ENCODE measurements at regions not wholly inside any gene's neighbourhood (a gene's known extent, or its start where the extent isn't known, plus 50 kb on each side); places are given as distances from the start of the nearest gene placed in this dataset.
"Not testable (repeated sequence)": the region's sequence is repeated elsewhere in the genome, so short reads cannot be mapped to it uniquely, and the experiment has no call there.

DNA sequence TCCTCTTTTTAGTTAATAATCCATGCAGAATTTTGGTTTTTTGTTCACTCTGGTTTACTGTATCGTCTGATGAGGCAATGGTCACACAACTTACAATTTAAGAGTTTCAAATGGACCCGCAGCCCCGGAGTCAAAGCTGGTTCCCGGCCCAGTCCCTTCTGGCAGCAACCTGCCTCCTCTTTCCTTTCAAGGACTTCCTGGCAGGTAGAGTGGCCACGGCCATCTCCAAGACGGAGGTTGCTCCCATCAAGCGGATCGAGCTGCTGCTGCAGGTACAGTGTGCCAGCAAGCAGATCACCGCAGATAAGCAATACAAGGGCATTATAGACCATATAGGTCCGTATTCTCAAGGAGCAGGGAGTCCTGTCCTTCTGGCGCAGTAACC is 218.2 kb downstream of the GJA1 start:
- Mint-ChIP-seq H3K4me3 (no peak overlapping the region), H3K4me1 (ENCODE audit: low read depth) (peaks cover 38% of the 10 kb centered on the region), H3K27me3 (no peaks in the 10 kb centered on the region), H3K9me3 (no peaks in the 10 kb centered on the region), H3K27ac (no peak overlapping the region), H3K36me3 (ENCODE audit: low read depth) (no peaks in the 10 kb centered on the region)
- no peak for DNase-seq

DNA sequence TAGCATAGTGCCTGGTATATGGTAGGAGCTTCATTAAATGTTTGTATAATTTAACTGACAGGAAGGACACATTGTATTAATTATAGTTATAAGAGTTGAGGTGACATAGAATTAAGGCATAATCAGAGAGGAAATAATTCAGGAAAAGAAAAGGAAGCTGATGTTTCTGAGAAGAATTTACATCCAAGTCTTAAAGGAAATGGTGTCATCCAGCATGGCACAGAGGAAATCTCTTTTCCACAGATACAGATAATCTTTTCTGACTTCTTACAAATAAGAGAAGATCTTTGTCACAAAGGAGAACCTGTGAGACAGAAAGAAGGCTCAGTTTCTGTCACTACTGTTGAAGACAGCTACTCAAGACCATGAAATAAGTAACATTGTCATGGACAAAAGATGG is 222.5 kb downstream of the GJA1 start:
- no peaks in the 10 kb centered on the region for H3K9me3 Mint-ChIP-seq
- DNase-seq = no peak
- no peaks in the 10 kb centered on the region for H3K36me3 Mint-ChIP-seq (ENCODE audit: low read depth)
- no peaks in the 10 kb centered on the region for H3K27me3 Mint-ChIP-seq
- no peak overlapping the region for H3K4me3 Mint-ChIP-seq
- H3K27ac Mint-ChIP-seq = no peak overlapping the region
- peaks cover 8% of the 10 kb centered on the region for H3K4me1 Mint-ChIP-seq (ENCODE audit: low read depth)

DNA sequence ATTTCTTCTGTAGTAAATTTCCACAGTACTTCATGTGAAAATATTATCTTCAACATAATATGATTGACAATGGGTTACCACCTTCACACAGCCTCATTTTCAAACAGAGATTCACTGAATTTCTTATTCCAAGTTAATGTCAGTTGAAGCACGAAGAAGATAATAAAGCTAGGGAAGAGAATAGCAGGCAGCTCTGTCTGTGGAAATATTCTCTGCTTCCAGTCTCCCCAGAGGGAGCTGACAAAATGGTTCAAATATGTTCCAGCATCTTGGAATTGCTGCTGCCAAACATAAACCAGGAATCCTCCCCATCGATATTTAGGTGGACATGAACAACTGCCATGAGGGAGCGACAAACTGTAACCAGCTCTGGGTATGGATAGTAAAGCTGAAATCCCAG is 224.8 kb downstream of the GJA1 start:
- no peak overlapping the region for H3K27ac Mint-ChIP-seq
- H3K27me3 Mint-ChIP-seq = no peaks in the 10 kb centered on the region
- no peaks in the 10 kb centered on the region for H3K36me3 Mint-ChIP-seq (ENCODE audit: low read depth)
- no peaks in the 10 kb centered on the region for H3K9me3 Mint-ChIP-seq
- no peaks in the 10 kb centered on the region for H3K4me1 Mint-ChIP-seq (ENCODE audit: low read depth)
- H3K4me3 Mint-ChIP-seq = no peak overlapping the region
- no peak for DNase-seq

DNA sequence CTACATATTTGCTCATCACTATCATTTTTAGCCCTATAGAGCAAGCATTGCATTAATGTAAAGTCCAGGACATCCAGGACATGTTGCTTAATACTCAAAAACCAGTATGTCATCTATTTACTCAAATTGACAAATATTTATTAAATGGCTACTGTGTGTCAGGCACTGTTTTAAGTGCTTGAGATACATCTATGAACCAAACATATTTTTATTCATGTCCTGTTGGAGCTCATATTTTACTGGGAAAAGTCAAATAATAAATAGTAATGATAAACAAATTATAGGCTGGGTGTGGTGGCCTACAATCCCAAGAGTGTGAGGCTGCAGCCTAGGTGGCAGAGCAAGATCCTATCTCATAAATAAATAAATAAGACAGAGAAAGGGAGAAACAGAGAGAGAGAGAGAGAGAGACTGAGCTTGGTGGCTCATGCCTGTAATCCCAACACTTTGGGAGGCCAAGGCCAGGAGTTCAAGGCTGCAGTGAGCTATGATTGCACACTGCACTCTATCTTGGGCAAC is 227.9 kb downstream of the GJA1 start:
- Mint-ChIP-seq H3K27ac (no peak overlapping the region), H3K9me3 (no peaks in the 10 kb centered on the region), H3K36me3 (ENCODE audit: low read depth) (no peaks in the 10 kb centered on the region), H3K27me3 (no peaks in the 10 kb centered on the region), H3K4me3 (no peak overlapping the region), H3K4me1 (ENCODE audit: low read depth) (no peaks in the 10 kb centered on the region)
- DNase-seq = no peak

DNA sequence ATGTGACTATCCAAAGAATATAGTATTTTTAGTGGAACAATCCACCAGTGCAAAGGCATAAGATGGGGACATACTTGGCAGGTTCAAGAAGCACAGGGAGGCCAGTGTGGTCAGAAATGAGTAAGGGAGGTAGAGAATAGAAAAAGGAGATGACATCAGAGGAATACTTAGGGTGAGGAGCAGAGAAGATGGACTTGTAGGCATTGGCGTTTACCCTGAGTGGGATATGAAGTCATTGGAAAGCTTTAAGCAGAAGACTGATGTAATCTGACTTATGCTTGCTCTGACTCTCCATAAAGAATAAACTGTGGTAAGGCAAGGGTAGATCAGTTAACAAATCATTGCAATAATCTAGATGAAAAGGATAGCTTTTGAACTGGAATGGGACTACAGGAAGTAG is 228.7 kb downstream of the GJA1 start:
- H3K27ac Mint-ChIP-seq = no peak overlapping the region
- no peaks in the 10 kb centered on the region for H3K9me3 Mint-ChIP-seq
- H3K4me3 Mint-ChIP-seq = no peak overlapping the region
- no peaks in the 10 kb centered on the region for H3K27me3 Mint-ChIP-seq
- H3K4me1 Mint-ChIP-seq (ENCODE audit: low read depth) = no peaks in the 10 kb centered on the region
- H3K36me3 Mint-ChIP-seq (ENCODE audit: low read depth) = no peaks in the 10 kb centered on the region
- no peak for DNase-seq

DNA sequence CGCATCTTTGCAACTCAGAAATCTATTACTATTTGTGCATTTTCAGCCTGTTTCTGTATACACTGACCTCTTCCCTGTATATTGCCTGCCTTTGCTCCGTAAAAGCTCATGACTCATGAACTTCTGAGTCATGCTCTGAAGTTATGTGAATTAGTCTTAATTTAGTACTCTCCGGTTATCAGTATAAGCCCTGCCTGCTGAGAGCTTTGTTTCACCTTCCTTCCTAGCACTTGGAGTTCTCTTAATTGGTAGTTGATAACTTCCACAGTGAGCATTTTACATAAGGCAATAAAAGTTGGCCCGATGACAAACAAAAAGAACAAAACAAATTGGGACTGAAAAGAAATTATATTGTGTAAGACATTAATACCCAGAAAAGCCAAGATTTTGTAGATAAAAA is 231.4 kb downstream of the GJA1 start:
- H3K9me3 Mint-ChIP-seq = no peaks in the 10 kb centered on the region
- no peaks in the 10 kb centered on the region for H3K4me1 Mint-ChIP-seq (ENCODE audit: low read depth)
- no peak overlapping the region for H3K4me3 Mint-ChIP-seq
- DNase-seq = no peak
- no peaks in the 10 kb centered on the region for H3K27me3 Mint-ChIP-seq
- no peak overlapping the region for H3K27ac Mint-ChIP-seq
- no peaks in the 10 kb centered on the region for H3K36me3 Mint-ChIP-seq (ENCODE audit: low read depth)

DNA sequence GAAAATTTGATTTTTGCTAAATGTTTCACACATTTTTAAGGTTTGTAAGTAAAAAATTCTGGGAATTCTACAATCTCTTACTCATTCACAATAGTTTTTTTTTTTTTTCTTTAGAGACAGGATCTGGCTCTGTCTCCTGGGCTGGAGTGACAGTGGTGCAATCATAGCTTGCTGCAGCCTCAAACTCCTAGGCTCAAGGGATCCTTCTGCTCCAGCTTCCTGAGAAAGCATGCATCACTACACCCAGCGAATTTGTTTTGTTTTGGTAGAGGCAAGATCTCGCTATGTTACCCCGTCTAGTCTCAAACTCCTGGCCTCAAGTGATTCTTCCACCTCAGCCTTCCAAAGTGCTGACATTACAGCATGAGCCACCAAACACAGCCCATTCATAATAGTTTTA is 232.8 kb downstream of the GJA1 start:
- Mint-ChIP-seq H3K27me3 (no peaks in the 10 kb centered on the region), H3K36me3 (ENCODE audit: low read depth) (no peaks in the 10 kb centered on the region), H3K9me3 (no peaks in the 10 kb centered on the region), H3K4me1 (ENCODE audit: low read depth) (no peaks in the 10 kb centered on the region), H3K4me3 (no peak overlapping the region), H3K27ac (no peak overlapping the region)
- DNase-seq = no peak

DNA sequence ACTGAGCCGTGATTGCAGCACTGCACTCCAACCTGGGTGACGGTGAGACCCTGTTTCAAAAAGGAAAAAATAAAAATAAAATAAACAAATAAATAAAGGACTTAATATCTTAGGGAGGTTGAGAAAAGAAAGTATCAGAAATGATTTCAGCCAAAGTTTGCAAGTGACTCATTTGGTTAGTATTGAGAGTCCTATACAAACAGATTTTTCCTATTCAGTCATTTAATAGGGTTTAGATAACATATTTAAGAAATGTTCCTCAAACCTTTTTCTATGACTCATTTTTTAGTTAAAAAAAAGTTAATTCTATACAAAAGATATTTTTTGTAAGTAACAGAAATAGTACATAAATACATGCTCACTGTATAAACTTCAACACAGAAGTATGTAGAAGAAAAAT is 235.1 kb downstream of the GJA1 start:
- no peak overlapping the region for H3K27ac Mint-ChIP-seq
- no peak for DNase-seq
- no peak overlapping the region for H3K4me3 Mint-ChIP-seq
- no peaks in the 10 kb centered on the region for H3K9me3 Mint-ChIP-seq
- no peaks in the 10 kb centered on the region for H3K4me1 Mint-ChIP-seq (ENCODE audit: low read depth)
- H3K36me3 Mint-ChIP-seq (ENCODE audit: low read depth) = no peaks in the 10 kb centered on the region
- no peaks in the 10 kb centered on the region for H3K27me3 Mint-ChIP-seq

DNA sequence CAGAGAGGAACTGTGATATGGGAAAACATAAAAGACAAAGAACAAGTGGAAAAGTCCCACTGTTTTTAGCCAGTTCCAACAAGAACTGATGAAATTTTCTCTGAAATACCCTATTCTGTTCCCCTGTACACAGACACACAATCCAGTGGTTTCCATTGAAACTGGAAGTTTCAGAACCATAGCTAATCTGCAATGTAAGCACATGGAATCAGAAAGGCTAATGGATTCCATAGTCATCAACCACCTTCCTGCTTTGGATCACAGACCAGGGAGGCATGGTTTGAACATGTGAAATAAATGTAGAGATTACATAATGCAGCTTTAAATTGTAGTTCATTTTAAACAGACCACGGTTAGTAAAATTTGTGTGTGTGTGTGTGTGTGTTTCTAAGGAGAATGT is 242.1 kb downstream of the GJA1 start:
- H3K9me3 Mint-ChIP-seq = no peaks in the 10 kb centered on the region
- no peaks in the 10 kb centered on the region for H3K4me1 Mint-ChIP-seq (ENCODE audit: low read depth)

DNA sequence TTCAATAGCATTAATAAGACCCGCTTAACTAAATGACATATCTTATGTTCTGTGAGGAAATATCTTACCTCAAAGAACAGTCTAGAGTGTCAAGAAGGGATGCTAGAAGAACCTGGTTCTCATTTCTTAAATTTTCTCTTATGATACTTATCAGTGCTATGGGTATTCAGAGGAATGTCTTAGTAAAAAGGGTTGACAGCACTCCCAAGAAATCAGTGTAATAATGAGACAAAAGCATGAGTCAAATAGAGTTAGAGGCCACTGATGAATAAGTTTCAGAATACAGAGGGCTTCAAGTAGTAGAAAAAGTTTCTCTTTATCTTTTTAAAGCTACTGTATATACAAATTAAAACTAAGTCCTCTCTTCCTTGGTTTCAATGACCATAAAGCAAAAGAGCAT is 242.8 kb downstream of the GJA1 start:
- H3K4me3 Mint-ChIP-seq = no peak overlapping the region
- no peaks in the 10 kb centered on the region for H3K4me1 Mint-ChIP-seq (ENCODE audit: low read depth)

More for the DNA sequence above, 242.1 kb downstream of the GJA1 start:
- Mint-ChIP-seq H3K36me3 (ENCODE audit: low read depth) (no peaks in the 10 kb centered on the region), H3K27me3 (no peaks in the 10 kb centered on the region), H3K4me3 (no peak overlapping the region), H3K27ac (no peak overlapping the region)
- DNase-seq = no peak

DNA sequence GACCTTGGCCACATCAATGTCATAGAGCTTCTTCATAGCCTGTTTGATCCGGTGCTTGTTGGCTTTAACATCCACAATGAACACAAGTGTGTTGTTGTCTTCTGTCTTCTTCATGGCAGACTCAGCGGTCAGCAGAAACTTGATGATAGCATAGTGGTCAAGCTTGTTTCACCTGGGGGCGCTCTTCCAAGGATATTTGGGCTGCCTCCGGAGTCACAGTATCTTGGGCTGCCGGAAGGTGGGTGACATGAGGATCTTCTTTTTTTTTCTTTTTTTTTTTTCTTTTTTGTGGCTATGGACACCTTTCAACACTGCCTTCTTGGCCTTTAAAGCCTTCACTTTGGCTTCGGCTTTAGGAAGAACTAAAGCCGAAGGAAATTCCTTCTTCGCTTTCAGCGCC is 244.6 kb downstream of the GJA1 start:
- H3K27ac Mint-ChIP-seq = no peak overlapping the region
- H3K36me3 Mint-ChIP-seq (ENCODE audit: low read depth) = no peaks in the 10 kb centered on the region
- no peaks in the 10 kb centered on the region for H3K4me1 Mint-ChIP-seq (ENCODE audit: low read depth)
- no peaks in the 10 kb centered on the region for H3K27me3 Mint-ChIP-seq
- no peaks in the 10 kb centered on the region for H3K9me3 Mint-ChIP-seq
- DNase-seq = no peak
- H3K4me3 Mint-ChIP-seq = no peak overlapping the region

More for the DNA sequence above, 242.8 kb downstream of the GJA1 start:
- H3K9me3 Mint-ChIP-seq = no peaks in the 10 kb centered on the region
- H3K27ac Mint-ChIP-seq = no peak overlapping the region
- no peaks in the 10 kb centered on the region for H3K36me3 Mint-ChIP-seq (ENCODE audit: low read depth)
- H3K27me3 Mint-ChIP-seq = no peaks in the 10 kb centered on the region
- DNase-seq = no peak

DNA sequence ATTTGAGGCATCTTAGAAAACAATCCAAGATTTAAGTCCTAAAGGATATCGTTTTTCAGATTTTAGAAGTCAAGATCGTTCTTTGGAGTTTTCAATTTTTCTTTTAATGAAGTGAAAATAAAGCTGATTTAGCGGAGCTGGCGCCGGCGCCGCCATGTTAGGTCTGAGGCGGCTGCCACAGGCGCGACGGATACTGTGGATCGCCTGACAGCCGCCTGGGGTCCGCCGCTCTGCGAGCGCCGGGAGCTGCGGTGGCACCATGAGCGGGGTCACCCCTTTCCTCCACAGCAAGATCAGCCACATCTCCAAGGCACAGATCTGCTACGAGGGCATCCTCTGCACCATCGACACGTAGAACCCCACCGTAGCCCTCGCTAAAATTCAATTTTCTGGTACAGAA is 247.2 kb downstream of the GJA1 start:
- H3K27ac Mint-ChIP-seq = no peak overlapping the region
- no peaks in the 10 kb centered on the region for H3K27me3 Mint-ChIP-seq
- H3K4me3 Mint-ChIP-seq = no peak overlapping the region
- no peaks in the 10 kb centered on the region for H3K36me3 Mint-ChIP-seq (ENCODE audit: low read depth)
- no peaks in the 10 kb centered on the region for H3K4me1 Mint-ChIP-seq (ENCODE audit: low read depth)
- no peaks in the 10 kb centered on the region for H3K9me3 Mint-ChIP-seq
- no peak for DNase-seq

DNA sequence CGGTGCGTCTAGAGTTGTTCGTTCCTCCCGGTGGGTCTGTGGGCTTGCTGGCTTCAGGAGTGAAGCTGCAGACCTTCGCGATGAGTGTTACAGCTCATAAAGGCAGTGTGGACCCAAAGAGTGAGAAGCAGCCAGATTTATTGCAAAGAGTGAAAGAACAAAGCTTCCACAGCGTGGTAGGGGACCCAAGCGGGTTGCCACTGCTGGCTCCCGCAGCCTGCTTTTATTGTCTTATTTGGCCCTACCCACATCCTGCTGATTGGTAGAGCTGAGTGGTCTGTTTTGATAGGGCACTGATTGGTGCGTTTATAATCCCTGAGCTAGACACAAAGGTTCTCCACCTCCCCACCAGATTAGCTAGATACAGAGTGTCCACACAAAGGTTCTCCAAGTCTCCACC is 250.4 kb downstream of the GJA1 start:
- not testable (repeated sequence) for H3K9me3 Mint-ChIP-seq; H3K27ac Mint-ChIP-seq; H3K27me3 Mint-ChIP-seq; DNase-seq; H3K36me3 Mint-ChIP-seq (ENCODE audit: low read depth); H3K4me3 Mint-ChIP-seq
- peaks cover 15% of the 10 kb centered on the region for H3K4me1 Mint-ChIP-seq (ENCODE audit: low read depth)

DNA sequence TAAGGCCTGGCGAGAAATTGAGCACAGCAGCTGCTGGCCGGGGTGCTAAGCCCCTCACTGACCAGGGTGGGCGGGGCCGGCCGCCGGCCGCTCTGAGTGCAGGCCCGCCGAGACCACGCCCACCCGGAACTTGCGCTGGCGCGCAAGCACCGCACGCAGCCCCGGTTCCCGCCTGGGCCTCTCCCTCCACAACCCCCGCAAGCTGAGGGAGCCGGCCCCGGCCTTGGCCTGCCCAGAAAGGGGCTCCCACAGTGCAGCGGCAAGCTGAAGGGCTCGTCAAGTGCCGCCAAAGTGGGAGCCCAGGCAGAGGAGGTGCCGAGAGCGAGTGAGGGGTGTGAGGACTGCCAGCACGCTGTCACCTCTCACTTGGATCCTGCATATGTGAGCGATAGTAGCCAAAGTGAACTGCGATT is 251.2 kb downstream of the GJA1 start:
- Mint-ChIP-seq H3K27ac (no peak overlapping the region), H3K4me3 (no peak overlapping the region), H3K4me1 (ENCODE audit: low read depth) (peaks cover 15% of the 10 kb centered on the region), H3K27me3 (no peaks in the 10 kb centered on the region), H3K36me3 (ENCODE audit: low read depth) (no peaks in the 10 kb centered on the region), H3K9me3 (no peaks in the 10 kb centered on the region)
- no peak for DNase-seq

DNA sequence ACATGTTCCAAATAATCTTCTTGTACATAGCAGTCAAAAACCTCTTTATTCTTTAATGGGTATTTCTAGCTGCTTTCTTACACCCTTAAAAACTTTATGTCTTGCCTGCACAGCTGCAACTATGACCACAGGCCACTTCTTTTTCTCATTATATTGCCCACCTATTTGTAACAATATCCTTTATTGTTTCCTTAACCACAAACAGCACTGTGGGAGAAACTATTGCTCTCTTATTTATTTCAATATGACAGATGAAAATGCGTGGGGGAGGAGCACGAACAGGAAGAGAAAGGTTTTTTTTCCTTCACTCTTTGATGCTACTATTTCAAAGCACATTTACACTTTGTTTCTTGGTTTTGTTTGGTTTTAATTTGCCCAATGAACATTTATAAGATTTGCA is 253.5 kb downstream of the GJA1 start:
- H3K4me3 Mint-ChIP-seq = no peak overlapping the region
- H3K27me3 Mint-ChIP-seq = no peaks in the 10 kb centered on the region
- H3K9me3 Mint-ChIP-seq = no peaks in the 10 kb centered on the region
- no peak for DNase-seq
- no peak overlapping the region for H3K27ac Mint-ChIP-seq
- peaks cover 15% of the 10 kb centered on the region for H3K4me1 Mint-ChIP-seq (ENCODE audit: low read depth)
- H3K36me3 Mint-ChIP-seq (ENCODE audit: low read depth) = no peaks in the 10 kb centered on the region

DNA sequence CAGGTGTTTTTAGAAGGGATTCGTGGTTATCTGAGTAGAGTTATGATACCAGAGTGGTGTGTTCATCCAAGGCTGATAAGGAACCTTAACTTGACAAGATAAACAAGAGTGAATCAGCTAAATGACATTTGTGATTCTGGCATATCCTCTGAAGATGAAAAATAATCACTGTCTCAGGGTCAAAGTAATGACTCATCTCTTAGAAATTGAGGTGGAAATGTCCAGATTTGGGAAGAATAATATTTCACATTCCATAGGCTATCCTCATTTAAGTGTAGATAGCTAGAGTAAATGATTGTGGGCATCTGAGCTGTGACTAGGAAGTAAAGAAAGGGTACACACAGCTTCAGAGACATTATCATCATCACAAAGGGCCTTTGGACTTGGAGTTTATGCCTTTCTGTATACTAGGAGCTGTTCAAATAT is 255.7 kb downstream of the GJA1 start:
- Mint-ChIP-seq H3K4me3 (no peak overlapping the region), H3K4me1 (ENCODE audit: low read depth) (peaks cover 15% of the 10 kb centered on the region), H3K36me3 (ENCODE audit: low read depth) (no peaks in the 10 kb centered on the region), H3K9me3 (no peaks in the 10 kb centered on the region), H3K27me3 (no peaks in the 10 kb centered on the region), H3K27ac (no peak overlapping the region)
- DNase-seq = no peak
